Brain microvascular endothelial cell (primary cell): ENCODE measurements at regions not wholly inside any gene's neighbourhood (a gene's known extent, or its start where the extent isn't known, plus 50 kb on each side); places are given as distances from the start of the nearest gene placed in this dataset.

Experiments
- DNase-seq: peaks from one replicate; pipeline ENCODE4 v3.0.0-alpha.2; 2020
- H3K27ac ChIP-seq: fragments of 250-450 bp; sonication (Bioruptor Pico); 2 replicates; pipeline ENCODE4 v1.5.1; 2020; ENCODE audit warnings: mild to moderate bottlenecking, moderate library complexity
- H3K27me3 ChIP-seq: fragments of 250-450 bp; sonication (Bioruptor Pico); replicated peaks from 2 replicates; pipeline ENCODE4 v1.5.1; 2020; ENCODE audit warnings: mild to moderate bottlenecking
- H3K36me3 ChIP-seq: fragments of 250-450 bp; sonication (Bioruptor Pico); replicated peaks from 2 replicates; pipeline ENCODE4 v1.5.1; 2020; ENCODE audit warnings: mild to moderate bottlenecking
- H3K4me3 ChIP-seq: 2 replicates; pipeline ENCODE4 v1.5.1; 2011; ENCODE audit warnings: low read depth, mild to moderate bottlenecking, control low read depth, low read length, moderate library complexity
- in situ Hi-C: cut with HindIII; loops from 2 replicates; pipeline ENCODE4 v1.10.0; 2017; ENCODE audit warnings: low sequenced_read_pairs, low pct_ligation_motif_present
- TF ChIP-seq, protein P1 (sequence below): IDR thresholded peaks from 2 replicates; pipeline ENCODE4 v1.5.1; 2011; ENCODE audit warnings: low read depth, mild to moderate bottlenecking, moderate library complexity, low read length, control low read depth, inconsistent platforms; ENCODE audit errors: missing control alignments

DNA sequence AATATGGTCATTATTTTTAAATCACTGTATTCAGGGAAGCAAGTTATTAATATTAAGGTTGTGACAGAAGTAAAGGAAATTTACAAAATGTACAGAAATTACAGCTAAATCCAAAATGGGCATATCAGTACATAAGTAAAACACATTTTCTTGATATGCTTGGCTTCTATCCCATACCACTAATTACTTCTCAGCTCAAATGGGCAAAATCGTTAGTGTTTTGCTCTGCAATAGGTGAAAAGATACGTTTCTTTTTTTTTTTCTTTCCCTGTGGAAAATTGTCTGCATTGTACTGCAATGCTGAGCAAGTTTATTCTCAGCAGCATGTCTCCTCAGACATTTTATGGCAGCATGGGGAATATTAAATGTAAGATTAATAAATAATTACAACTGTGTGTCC is 77.1 kb upstream of the PRMT6 start:
- H3K27ac ChIP-seq = no peak overlapping the region
- TF ChIP-seq, protein P1, sequence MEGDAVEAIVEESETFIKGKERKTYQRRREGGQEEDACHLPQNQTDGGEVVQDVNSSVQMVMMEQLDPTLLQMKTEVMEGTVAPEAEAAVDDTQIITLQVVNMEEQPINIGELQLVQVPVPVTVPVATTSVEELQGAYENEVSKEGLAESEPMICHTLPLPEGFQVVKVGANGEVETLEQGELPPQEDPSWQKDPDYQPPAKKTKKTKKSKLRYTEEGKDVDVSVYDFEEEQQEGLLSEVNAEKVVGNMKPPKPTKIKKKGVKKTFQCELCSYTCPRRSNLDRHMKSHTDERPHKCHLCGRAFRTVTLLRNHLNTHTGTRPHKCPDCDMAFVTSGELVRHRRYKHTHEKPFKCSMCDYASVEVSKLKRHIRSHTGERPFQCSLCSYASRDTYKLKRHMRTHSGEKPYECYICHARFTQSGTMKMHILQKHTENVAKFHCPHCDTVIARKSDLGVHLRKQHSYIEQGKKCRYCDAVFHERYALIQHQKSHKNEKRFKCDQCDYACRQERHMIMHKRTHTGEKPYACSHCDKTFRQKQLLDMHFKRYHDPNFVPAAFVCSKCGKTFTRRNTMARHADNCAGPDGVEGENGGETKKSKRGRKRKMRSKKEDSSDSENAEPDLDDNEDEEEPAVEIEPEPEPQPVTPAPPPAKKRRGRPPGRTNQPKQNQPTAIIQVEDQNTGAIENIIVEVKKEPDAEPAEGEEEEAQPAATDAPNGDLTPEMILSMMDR = no peak
- no peak overlapping the region for H3K4me3 ChIP-seq
- in situ Hi-C loops = no loop called here
- no peaks in the 10 kb centered on the region for H3K36me3 ChIP-seq
- no peaks in the 10 kb centered on the region for H3K27me3 ChIP-seq
- no peak for DNase-seq

GRCh38 chr1:106980121-106980520 is 76.4 kb upstream of the PRMT6 start:
- no peak overlapping the region for H3K4me3 ChIP-seq
- H3K27ac ChIP-seq = no peak overlapping the region
- H3K36me3 ChIP-seq = no peaks in the 10 kb centered on the region
- DNase-seq = no peak
- TF ChIP-seq, protein P1 = no peak
- in situ Hi-C loops = no loop called here
- H3K27me3 ChIP-seq = no peaks in the 10 kb centered on the region

- in situ Hi-C loops = no loop called here
- no peak for DNase-seq
- H3K4me3 ChIP-seq = no peak overlapping the region
- TF ChIP-seq, protein P1 = no peak
- H3K36me3 ChIP-seq = no peaks in the 10 kb centered on the region
- no peak overlapping the region for H3K27ac ChIP-seq
- H3K27me3 ChIP-seq = no peaks in the 10 kb centered on the region
Measured at GRCh38 chr1:106984801-106985200, 71.7 kb upstream of the PRMT6 start.

DNA sequence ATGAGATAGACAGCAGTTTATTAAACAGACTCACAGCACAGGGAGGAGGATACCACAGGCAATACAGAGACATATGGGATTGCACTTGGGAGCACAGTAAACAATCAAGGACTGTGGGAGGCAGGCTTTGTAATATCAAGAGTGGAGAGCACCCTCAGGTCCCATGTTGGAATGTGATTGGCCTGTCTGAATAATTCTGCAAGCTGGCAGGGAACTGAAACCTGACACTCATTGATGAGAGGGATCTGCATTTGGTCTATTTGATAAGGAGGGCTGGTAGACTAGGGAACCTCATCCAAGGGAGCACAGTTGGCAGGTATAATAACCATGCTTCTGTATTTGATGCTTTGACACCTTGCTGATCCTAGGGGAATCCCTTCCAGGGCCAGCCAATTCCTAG is 69.9 kb upstream of the PRMT6 start:
- in situ Hi-C loops = no loop called here
- Histone ChIP-seq H3K36me3 (no peaks in the 10 kb centered on the region), H3K27ac (no peak overlapping the region), H3K27me3 (no peaks in the 10 kb centered on the region), H3K4me3 (no peak overlapping the region)
- TF ChIP-seq, protein P1 = no peak
- no peak for DNase-seq

DNA sequence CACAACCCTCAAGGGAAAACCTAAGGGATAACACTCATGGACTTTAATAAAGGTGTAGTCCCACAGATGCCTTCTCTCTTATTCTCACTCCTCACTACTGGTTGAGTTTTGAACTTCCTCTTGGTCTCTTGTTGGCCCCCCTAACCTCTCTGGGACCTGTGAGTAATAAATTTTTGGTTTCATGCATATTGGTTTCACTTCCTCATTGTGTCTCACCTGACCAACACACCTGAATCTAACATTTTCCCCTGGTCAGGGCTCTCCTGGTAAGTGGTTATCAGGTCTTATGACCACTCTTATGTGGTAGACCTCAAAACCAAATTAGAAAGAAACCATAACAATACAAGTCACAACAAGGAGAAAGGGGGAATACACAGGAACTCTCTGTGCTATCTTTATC is 60.5 kb upstream of the PRMT6 start:
- DNase-seq = no peak

More for the DNA sequence above, 60.5 kb upstream of the PRMT6 start:
- in situ Hi-C loops = no loop called here
- H3K27me3 ChIP-seq = no peaks in the 10 kb centered on the region
- no peak overlapping the region for H3K4me3 ChIP-seq
- H3K36me3 ChIP-seq = no peaks in the 10 kb centered on the region
- TF ChIP-seq, protein P1 = no peak
- H3K27ac ChIP-seq = no peak overlapping the region
